HS-5 (cell line): ENCODE measurements at regions not wholly inside any gene's neighbourhood (a gene's known extent, or its start where the extent isn't known, plus 50 kb on each side); places are given as distances from the start of the nearest gene placed in this dataset.

Source experiments
- DNase-seq: peaks from one replicate; pipeline ENCODE4 v3.0.0-alpha.2; 2012; ENCODE audit warnings: low read depth

DNA sequence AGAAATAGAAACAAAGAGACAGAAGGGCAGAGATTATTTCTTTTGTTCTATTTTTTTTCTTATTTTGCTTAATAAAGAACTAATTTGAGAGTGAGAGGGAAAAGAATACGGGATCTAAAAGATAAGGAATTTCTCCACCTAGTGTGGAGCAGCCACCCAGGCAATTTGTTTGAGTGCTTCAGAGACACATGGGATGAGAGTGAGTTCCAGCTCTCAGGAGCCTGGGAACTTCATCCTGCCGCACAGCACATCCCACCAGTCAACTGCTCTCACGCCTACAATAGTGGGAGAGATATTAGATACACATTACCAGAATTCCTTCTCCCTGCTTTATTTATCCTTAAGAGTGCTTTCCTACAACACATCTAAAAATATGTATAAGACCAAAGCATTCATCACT lies 946.4 kb downstream of the PDHA2 start:
- DNase-seq = no peak

DNA sequence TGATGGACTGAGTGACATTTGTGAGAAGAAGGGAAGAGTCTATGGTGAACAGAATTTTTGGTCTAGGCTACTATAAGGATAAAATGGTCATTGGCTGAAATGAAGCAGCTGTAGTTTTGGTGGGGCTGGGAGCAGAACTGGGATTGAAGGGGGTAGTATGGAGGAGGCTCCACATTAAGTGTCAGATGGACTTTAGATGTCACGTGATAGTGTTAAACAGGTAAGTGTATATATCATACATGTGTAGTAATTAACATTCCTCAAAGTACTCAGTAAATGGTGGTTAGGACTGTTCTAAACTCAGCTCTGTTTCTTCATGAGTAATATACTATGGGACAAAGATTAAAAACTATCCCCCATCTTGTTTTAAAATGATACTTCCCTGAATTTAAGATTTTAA lies 947.9 kb downstream of the PDHA2 start:
- no peak for DNase-seq

DNA sequence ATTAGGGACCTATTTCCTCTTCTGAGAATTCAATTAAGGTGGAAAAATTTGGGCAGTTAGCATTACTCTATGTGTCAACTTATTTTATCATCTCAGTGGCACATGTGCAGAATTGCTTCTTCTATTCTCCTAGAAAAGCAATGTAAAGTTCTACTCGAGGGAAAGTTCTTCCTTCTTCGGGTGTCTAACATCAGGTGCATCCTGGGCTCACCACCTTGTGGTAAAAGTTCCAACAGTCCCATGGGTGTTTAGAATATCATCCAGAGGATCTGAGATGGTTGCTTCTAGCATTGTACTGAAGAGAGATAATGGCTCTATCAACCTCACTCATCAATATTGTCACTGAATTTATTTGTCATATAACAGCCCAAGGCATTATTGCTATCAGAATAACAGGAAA lies 969.7 kb downstream of the PDHA2 start:
- DNase-seq = no peak

GRCh38 chr4:96827086-96827485 lies 987.2 kb downstream of the PDHA2 start:
- no peak for DNase-seq

DNA sequence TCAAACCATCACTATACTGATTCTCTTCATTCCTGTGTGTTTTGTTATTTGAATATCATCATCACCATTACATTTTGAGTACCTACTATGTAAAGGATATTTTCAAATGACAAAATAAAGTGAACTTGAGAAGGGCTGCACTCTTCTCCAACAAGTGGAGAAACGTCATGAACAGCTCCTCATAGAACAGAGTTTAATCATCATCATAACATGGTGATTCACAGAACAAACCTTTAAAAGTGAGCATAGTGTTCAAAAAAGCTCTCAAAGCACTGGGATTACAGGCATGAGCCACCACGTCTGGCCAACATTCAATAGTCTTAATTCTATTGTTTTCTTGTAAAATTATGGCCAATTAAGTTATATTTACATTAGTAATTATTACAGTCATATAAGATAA lies 993.9 kb downstream of the PDHA2 start:
- peak; percentile 9 for DNase-seq

- DNase-seq = no peak
These were observed 996.1 kb downstream of the PDHA2 start for GRCh38 chr4:96835991-96836390.

- no peak for DNase-seq
These were observed 999.5 kb downstream of the PDHA2 start for GRCh38 chr4:96839441-96839840.

DNA sequence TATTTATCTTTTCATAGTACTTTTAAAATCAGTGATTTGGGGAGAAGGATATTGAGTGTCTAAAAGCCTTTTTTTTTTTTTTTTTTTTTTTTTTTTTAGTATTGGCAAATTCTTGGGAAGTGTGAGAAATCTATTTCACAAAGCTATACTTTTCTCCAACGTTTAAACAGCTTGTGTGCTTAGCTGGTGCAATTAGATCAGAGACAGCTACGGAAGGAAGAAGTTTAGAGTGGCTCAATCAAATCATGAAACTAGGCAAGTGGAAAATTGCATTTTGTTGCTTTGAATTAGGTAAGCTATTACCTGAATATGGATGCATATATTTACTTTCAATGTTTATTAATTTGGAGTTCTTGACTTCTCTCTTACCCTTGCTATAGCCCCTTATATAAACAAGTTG lies 1001.9 kb downstream of the PDHA2 start:
- DNase-seq = no peak

GRCh38 chr4:96844858-96845490 lies 1005.1 kb downstream of the PDHA2 start:
- no peak for DNase-seq

DNA sequence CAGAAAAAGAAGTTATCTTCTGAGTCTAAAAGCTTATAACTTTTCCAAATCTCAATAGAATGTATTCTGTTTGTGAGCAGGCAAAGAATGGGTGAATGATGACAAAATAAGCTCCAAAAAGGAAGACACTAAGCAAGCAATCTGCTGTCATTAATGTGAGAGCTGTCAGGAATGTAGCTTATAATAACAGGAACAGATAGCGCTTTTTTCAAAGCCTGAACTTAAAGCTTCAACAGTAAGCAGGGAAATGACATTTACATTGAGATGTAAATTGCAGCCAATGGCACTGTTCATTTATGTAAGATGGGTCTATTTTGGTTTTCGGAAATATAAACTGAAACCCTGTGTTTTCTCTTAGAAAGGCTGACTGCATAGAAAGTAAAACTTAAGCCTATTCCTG lies 1005.9 kb downstream of the PDHA2 start:
- DNase-seq = no peak

- no peak for DNase-seq
These were observed 1034.8 kb downstream of the PDHA2 start for GRCh38 chr4:96874657-96875056.

DNA sequence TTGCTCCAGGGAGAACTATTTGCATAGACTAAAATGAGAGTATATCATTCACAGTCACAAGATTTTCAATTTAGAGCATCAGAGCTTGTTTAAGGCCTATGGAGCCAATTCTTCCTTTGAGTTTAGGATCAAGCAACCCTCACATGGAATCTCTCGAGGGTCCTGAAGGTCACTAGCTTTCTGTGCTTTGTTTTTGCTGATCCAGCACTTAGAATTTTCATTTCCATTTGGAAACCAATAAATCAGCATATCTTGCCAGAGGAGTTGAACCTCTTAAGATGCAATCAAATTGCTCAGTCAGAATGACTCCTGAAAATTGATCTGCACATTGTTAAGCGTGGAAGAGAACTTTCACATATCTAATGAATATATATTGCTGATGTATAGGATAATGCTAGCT lies 1039.6 kb downstream of the PDHA2 start:
- no peak for DNase-seq

DNA sequence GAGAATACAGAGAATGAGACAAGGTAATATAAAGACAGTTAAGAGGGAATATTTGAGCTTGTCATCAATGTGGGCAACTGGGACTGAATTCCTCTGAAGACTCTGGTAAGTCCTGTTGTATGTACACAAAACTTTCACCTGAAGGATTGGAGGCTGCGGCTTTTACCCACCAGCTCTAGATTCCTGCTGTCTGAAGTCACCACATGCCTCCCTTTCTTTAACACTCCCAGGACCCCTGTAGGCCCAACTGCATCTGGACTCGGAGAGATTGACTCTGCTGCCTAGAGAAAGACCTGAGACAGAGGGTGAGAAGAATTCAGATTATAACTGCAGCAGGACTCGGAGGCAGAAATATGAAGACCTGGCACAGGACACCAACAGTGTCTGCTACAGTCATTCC lies 1048.0 kb downstream of the PDHA2 start:
- no peak for DNase-seq

DNA sequence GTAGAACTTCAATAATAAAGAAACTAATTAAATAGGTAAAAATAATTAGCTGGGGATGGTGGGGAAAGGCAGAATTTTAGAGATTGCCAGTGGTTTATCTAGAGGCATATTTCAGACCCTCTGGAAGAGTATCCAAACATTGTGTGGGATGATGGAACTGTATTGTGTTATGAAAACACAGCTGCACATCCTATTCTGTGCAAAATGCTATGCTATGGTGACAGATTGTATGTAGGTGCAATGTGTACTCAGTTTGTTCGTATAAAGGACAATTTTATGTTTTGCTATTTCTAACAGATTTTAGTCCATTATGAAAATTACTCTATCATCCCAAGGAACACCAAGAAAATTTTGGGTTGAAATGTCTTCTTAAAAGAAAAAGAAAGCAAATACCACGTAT lies 1054.7 kb downstream of the PDHA2 start:
- no peak for DNase-seq

GRCh38 chr4:96895826-96896225 lies 1055.9 kb downstream of the PDHA2 start:
- DNase-seq = no peak

DNA sequence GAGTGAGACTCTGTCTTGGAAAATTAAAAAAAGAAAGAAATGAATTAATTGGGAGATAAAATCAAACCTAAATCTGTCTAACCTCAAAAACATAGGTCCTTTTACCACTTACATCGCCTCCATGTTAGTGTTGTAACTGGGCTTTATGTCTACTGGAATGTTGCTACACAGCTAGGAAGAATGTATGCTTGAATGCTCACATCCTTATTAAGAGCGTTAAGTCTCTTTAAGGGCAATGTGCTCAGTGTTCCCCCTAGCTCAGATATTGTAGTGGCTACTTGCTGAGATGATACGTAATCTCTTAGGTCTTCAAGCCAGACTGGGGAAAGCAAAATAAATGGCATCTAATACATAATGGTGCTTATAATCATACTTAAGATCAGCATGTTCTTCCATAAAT lies 1072.8 kb downstream of the PDHA2 start:
- no peak for DNase-seq

- peak; percentile 22 for DNase-seq
These were observed 1073.7 kb downstream of the PDHA2 start for GRCh38 chr4:96913441-96914080.

- no peak for DNase-seq
These were observed 1076.8 kb downstream of the PDHA2 start for GRCh38 chr4:96916711-96917110.

GRCh38 chr4:96936886-96937285 lies 1097.0 kb downstream of the PDHA2 start:
- DNase-seq = no peak

DNA sequence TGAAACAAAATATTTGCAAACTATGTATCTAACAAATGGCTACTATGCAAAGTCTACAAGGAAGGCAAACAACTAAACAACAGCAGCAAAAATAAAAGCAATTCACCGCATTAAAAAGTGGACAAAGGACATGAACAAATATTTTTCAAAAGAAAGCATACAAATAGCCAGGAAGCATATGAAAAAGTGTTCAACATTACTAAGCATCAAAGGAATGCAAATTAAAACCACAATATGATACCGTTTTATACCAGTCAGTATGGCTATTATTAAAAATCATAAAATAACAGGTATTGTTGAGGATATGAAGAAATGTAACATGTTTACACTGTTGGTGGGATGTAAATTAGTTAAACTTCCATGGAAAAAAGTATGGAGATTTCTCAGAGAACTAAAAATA lies 1106.7 kb downstream of the PDHA2 start:
- no peak for DNase-seq

DNA sequence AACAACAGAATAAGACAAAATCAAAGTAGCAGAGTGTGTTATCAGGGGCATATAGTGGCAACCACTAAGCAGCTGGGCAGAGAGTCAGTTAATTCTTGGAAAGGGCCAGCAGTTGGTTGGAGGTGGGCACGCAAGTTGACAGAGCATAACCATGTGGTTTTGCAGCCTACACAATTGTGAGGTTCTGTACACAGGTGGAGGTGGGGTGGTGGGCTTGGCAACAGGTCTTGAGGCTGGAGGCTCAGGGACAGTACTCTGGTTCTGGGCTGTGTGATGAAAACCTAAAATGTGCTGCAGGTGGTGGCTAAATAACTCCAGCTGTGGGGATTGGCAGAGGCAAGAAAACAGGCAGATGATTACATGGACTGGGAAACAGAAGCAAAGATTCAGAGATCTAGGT lies 1112.7 kb downstream of the PDHA2 start:
- DNase-seq = no peak

DNA sequence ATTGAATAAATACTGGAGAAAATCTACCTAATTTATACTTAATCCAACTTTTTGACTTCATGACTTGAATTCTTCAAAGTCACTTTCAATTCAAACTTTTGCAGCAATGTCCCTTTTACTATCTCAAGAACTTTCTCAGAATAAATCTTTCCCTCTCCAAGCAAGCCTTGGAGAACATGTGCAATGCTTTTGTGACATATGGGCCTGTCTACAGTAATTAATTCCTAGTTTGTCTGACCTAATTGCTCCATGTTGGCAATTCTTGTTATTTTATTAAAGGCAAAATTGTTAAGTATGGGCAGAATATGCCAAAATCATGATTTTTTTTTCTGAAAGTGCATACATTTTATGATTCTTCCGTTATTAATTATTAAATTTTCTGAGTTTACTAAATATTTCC lies 1115.3 kb downstream of the PDHA2 start:
- DNase-seq = no peak

- no peak for DNase-seq
These were observed 1115.8 kb downstream of the PDHA2 start for GRCh38 chr4:96955691-96956090.

DNA sequence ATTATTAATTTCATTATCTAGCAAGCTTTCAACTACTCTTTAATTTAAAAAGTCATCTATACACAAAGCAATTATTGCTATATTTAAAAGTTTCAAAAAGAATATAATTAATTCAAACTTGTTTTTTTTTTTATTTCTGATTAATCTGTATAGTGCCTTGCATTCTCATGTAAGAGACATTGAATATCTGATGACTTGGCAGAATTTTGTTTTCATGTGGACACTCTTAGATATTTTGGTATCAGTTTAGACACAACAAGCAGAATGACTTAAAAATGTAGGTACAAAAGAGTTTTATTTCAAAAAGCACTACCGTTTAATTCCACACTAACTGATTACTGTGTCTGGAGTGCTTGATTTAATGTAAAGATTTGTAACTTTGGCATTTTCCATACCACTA lies 1129.6 kb downstream of the PDHA2 start:
- DNase-seq = no peak
